Sigmoid colon (tissue), 4 donors: ENCODE measurements at regions not wholly inside any gene's neighbourhood (a gene's known extent, or its start where the extent isn't known, plus 50 kb on each side); places are given as distances from the start of the nearest gene placed in this dataset.

Source experiments
- CTCF ChIP-seq, 4 experiments: fragments of 450-650 bp in 3 of 4; fragments of 200-600 bp in 1 of 4; IDR thresholded peaks; one replicate each; pipeline ENCODE4 v1.5.1; 2016 to 2019; ENCODE audit warnings: antibody characterized with exemption in 4 of 4, mild to moderate bottlenecking in 3 of 4, moderate library complexity in 2 of 4
- POLR2AphosphoS5 ChIP-seq, 4 donors: sonication (generic); formaldehyde crosslinking; IDR thresholded peaks; one replicate each; pipeline ENCODE4 v1.6.1; 2017; ENCODE audit warnings: antibody characterized with exemption in 4 of 4

- no peak for TF ChIP-seq POLR2AphosphoS5 (IDR thresholded peaks at IDR 0.05)
- TF ChIP-seq CTCF (IDR thresholded peaks at IDR 0.05), result no peak
Measured at GRCh38 chr10:62647375-62648092, 157.0 kb upstream of the ADO start.
